Cerebellar nuclear complex (tissue), 1 donor: ENCODE measurements at regions not wholly inside any gene's neighbourhood (a gene's known extent, or its start where the extent isn't known, plus 50 kb on each side); places are given as distances from the start of the nearest gene placed in this dataset.

Experiments
- DNase-seq, 2 experiments: peaks; one replicate each; lab custom pipeline; 2025; lab: John Stamatoyannopoulos, UW

DNA sequence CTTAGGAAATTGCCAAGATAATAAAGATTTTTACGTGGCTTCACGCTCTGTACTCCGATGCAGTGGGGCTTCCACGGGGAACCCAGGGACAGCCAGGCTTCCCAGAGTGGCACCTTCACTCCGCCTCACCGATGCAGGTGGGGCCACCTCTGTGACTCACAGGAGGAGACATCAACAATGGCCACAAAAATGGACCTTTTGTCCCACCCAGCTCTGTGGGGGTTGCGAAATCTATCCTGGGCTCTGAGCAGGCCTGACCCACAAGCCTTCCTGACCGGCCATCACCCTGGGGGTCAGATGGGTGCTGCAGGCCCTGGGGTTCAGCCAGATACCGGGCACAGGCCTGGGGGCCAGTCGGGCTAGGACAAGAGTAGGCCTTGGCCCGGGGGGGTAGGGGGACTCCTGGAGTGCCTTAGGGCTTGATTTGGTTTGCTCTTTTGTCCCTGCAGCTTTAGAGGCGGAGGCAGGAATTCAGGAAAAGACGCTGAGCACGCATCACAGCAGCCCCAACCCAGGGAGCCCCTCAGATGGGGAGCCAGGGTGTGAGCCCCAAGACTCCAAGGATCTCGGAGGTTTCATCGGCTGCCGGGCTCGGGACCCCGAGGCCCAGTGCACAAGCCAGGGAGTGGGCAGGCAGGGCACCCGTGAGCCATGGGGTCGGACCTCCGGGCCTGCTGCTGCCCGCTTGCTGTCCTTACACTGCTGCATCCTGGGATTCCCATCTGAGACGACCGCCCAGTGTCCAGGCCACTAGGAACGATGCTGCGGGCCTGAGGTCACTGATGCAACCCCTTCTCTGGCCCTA lies 136.5 kb upstream of the NKX1-1 start:
- no peak for DNase-seq

- no peak for DNase-seq
Measured at GRCh38 chr4:1542226-1542490, 135.9 kb upstream of the NKX1-1 start.

GRCh38 chr4:1541449-1542225 lies 135.4 kb upstream of the NKX1-1 start:
- DNase-seq = no peak

GRCh38 chr4:1540601-1541375 lies 134.5 kb upstream of the NKX1-1 start:
- DNase-seq = no peak

DNA sequence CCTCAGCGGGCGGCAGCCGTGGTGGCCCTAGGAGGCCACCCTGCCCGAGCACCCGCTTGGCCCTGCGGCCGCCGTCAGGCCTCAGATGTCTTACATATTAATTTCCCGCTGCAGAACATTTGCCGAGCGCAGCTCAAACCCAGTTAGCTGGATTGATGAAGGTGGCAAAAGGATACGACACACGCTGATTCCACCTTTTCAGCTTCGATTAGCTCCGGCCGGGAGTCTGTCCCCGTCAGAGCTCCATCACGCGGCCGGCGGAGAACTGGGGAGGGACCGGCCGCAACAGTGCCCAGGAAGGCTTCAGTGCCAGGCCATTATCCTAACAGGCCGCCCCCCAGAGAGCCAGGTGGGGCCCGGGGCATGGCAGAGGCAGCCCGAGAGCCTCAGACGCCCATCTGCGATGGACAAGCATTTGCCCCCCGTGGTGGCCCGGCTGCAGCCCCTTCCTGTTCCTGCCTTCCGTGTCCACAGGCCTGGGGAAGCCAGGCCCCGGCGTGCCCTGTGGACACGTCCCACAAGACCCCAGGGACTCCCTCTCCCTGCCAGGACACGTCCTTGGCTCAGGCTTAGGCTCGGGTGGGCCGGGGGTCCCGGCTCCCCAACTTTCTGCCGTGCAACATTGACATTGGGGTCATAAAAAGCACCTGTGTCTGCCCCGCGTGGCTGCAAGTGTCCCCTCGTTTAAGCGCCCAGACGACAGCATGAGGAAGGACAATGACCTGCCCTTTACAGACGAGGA lies 133.8 kb upstream of the NKX1-1 start:
- no peak for DNase-seq

DNA sequence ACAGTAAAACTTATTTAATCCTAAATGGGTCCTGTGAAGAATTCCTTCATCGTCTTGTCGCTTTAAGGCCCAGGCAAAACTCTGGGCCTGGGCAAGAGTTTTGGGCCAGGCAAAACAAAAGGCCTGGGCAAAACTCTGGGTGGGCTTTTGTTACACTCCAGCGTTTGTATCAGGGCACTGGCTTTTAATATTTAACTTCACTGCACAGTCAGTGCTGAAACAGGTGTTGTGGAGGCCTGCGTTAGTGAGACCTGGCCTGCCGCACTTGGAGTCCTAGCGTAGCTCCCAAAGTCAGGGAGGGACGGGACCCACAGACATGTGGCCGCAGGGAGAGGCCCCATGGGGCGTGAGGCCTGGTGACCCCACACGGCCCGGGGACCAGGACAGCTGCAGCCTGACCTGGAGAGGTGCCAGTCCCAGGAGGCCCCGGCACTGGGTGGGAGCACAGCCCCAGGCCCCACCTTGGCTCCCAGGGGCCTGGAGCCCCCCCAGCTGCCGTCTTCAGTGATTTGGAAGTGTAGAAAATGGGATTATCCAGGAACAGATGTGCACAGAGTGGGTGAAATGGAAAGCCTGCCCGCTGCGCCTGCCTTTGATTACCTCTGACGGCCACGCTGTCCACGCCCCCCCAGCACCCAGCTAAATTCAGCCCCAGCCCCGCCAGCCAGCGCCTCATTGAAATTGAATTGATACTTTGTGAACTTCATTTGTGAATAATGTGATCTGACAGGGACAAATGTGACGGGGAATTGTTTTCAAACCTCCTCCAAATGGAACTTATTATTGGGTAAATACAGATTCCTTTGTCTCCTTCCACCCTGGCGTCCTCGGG lies 132.9 kb upstream of the NKX1-1 start:
- DNase-seq = no peak

DNA sequence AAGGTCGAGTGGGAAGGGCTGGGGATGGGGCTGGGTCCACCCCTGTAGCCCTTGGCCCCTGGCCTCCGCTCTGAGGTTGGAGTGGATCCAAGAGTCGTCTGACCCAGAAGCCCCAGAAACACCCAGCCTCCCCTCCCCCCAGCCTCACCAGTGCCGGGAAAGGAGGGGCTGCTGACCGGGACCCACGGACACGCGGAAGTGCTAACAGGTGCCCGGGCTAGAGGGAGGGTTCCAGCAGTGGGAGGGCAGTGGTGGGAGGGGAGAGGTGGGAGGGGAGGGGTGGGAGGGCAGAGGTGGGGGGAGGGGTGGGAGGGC lies 131.8 kb upstream of the NKX1-1 start:
- no peak for DNase-seq

DNA sequence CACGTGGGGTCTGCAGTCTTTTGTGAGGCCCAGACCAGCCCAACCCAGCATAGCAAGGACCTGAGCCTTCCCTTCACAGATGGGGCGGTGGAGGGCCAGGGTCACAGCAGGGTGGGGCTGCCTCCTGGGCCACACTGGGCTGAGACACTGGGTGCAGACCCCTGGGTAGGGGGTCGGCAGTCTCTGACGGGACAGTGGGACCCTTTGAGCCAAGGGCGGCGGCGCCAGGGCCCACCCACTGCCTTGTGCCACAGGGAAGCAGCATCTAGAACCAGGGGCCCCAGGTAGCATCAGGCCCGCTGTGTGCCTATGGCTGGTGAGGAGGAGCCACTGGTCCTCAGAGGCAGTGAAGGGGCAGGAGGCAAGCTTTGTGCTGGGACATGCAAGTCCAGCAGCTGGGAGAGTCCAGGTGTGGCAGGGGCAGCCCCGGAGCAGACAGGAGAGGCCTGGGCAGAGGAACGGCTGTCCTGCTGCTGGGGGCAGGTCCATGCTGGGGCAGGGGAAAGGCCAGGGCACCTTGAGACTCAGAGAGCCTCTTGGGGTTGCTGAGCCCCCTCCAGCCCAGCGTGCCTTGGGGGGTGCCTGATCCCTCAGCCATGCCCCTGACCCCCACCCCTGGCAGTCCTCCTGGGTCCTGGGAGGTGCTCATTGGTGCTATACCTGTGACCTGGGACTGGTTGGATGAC lies 131.3 kb upstream of the NKX1-1 start:
- no peak for DNase-seq

DNA sequence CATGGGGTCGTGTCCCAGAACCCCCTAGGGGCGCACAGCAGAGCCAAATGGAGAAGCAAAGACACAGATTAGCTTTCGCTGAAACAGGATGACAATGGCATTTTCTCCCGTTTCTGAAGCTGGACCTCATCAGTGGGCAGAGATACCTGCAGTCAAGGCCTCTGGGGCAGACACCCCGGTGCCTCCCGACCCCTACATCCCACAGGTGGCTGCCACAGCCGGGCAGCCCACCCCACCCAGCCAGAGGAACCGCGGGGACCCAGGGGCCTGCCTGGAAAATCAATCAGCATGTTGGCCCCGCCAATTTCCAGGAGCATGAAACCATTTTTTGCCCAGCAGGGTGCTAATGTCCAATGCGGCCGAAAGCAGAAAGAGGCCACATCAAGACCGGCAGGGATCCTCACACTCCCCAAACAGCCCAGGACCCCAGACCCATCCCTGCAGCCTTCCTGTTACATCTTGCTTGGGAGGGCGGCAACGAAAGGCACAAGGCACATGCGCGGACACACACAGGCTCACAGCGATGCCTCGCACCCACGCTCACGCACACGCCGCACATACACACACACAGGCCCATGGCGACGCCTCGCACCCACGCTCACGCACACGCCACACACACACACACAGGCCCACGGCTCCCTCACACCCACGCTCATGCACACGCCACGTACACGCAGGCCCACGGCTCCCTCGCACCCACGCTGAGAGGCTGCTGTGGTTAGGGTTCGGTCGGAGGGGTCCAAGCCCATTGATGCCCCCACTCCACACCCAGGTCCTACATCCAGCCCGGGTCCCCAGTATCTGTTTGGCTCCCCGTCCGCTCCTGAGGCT lies 130.6 kb upstream of the NKX1-1 start:
- DNase-seq = no peak

DNA sequence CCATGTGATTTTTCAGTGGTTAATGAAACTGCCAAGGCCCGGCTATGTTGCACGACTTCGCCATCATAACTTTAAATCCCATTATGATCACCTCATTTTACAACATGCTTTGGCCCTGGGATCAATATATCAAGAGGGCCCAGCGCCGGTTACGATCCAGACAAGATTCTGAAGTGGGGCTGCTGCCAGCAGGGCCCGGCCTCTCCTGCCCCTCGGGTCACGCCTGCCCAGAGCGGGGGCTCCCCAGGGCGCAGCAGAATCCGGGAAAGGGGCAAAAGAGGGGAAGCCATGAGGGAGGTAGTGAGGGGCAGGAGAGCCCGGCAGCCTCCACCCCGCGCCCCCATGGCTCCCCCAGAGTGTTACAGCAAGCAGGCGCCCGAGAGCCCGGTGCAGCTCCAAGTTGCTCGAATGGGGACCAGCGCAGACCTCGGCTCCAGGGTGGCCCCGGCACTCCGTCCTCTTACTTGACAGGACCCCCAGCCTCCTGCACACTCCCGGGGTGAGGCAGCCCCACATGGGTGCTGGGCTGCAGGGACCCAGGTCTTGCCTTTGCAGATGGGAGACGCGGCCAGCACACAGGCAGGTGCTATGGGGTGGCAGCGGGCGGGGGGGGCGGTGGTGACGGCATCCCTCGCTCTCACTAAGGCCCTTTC lies 129.8 kb upstream of the NKX1-1 start:
- DNase-seq = no peak

GRCh38 chr4:1534876-1535526 lies 128.8 kb upstream of the NKX1-1 start:
- no peak for DNase-seq

DNA sequence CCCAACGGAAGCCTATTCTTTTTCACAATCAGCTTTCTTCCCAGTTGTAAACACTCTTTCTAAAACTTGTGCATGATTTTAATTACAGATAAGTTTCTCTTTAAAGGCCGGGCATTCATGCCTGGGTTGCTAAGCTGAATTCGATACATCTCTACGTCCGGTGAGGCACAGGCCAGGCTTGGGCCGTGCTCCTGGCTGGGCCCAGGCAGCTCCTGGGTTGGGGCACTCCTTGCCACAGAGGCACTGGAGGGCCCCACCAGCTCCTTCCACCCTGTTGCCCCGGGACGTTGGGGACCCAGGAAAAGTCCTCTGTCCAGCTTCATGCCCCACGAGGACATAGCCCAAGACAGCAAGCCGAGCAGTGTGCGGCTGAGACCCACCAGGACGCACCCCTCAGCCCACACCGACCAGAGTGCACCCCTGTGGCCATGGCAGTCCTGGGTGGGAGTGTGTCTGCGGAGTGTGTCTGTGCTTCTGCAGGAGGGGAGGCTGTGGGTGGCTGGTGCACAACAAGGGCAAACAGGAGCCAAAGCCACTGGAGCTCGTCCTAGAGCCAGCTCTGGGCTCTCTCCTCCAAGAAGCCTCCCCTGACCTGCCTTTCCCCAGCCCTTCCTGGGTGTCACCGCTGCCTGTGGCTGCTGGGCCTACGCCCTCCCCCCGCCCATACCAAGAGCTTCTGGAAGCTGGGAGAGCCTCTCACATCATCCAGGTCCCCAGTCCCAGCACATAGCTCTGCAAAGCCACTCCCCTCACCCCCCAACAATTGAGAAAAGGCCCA lies 128.0 kb upstream of the NKX1-1 start:
- no peak for DNase-seq

DNA sequence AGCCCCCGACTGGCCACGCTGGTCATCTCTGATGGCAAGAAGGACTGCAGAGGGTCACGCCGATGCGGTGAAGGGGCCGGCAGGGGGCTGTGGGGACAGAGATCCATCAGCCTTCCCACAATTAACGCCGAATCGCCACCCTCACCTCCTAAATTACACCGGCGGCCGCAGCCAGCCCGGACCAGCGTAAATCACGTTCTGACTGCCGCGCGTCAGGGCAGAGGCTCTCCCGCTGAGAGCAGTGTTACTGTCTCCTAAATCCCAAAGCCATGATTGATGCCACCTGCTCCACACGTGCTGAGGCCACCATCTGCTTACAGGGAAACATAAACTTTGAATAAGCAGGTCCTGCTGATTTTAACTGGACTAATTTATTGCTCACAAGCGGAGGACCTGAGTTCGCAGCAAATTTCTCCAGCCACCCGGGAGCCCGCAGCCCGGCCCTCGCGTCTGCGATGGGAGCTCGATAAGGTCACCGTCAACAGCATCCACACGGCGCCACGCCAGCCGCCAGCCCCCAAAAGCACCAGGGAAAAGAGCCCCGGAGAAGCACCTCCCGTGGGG lies 127.3 kb upstream of the NKX1-1 start:
- no peak for DNase-seq

- DNase-seq = no peak
Measured at GRCh38 chr4:1532549-1533395, 126.5 kb upstream of the NKX1-1 start.

- no peak for DNase-seq
Measured at GRCh38 chr4:1531683-1532548, 125.7 kb upstream of the NKX1-1 start.

DNA sequence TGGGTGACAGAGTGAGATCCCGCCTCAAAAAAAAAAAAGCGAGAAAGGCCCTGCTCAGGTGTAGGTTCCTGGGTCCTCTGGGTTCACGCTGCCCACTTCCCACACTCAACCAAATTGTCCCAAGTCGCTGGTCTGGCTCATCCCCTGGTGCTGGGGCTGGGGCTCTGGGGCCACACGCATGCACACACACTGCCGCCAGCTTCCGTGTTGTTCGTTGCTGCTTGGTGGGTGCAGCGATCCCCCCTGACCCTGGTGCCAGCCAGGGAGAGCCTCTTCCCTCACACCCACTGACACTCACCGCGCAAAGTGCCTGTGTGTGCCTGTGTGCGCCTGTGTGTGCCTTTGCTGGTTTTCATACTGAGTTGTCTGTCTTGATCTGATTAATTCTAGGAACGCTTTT lies 124.1 kb upstream of the NKX1-1 start:
- DNase-seq = no peak
